ENCODE measurements at regions not wholly inside any gene's neighbourhood (a gene's known extent, or its start where the extent isn't known, plus 50 kb on each side); places are given as distances from the start of the nearest gene placed in this dataset.

DNA sequence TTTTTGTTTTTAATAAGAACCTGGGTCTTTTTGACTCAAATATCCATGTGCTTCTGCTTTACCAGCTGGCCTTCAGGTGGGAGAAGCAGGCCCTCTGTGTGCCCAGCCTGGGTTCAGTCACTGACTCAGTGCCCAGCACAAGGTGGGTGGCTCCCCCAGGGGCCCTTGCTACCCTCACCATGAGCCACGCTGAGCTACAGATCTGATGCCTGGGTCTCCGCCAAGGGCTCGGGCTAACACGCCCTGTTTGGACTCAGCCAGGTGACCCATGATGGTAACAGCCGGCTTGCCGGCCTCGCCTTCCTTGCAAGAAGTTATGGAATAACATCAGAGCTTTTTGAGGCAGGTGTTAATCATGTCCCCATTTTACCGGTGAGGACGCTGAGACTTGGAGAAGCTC is 109.5 kb upstream of the NLRP1 start:
- H3K4me3 ChIP-seq (ENCODE audit: low read length): no peak overlapping the region
- TF ChIP-seq, protein P1, sequence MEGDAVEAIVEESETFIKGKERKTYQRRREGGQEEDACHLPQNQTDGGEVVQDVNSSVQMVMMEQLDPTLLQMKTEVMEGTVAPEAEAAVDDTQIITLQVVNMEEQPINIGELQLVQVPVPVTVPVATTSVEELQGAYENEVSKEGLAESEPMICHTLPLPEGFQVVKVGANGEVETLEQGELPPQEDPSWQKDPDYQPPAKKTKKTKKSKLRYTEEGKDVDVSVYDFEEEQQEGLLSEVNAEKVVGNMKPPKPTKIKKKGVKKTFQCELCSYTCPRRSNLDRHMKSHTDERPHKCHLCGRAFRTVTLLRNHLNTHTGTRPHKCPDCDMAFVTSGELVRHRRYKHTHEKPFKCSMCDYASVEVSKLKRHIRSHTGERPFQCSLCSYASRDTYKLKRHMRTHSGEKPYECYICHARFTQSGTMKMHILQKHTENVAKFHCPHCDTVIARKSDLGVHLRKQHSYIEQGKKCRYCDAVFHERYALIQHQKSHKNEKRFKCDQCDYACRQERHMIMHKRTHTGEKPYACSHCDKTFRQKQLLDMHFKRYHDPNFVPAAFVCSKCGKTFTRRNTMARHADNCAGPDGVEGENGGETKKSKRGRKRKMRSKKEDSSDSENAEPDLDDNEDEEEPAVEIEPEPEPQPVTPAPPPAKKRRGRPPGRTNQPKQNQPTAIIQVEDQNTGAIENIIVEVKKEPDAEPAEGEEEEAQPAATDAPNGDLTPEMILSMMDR (conservative IDR thresholded peaks at IDR 0.05; ENCODE audit: low read depth, low read length): no peak
- no peak for DNase-seq (ENCODE audit: low read depth)

DNA sequence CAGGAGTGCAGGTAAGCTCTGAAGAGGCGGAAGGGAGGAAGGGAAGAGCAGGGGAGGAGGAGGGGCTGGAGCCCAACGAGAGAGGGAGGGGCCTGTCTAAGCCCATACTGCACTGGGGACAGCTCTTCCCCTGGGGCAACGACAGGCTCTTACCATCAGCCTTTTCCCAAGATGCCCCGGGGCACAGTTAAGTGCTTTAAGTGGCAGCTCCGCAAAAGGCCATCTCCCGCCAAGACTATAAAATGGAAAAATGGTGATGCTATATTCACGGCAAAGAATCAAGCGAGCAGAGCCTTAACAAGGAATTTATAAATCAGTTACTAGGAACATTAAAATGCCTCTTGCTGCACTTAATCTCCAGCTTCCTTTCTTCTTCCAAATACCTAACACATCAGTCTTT is 110.2 kb upstream of the NLRP1 start:
- no peak for DNase-seq (ENCODE audit: low read depth)
- H3K4me3 ChIP-seq (ENCODE audit: low read length): no peak overlapping the region
- TF ChIP-seq, protein P1 (conservative IDR thresholded peaks at IDR 0.05; ENCODE audit: low read depth, low read length): no peak

DNA sequence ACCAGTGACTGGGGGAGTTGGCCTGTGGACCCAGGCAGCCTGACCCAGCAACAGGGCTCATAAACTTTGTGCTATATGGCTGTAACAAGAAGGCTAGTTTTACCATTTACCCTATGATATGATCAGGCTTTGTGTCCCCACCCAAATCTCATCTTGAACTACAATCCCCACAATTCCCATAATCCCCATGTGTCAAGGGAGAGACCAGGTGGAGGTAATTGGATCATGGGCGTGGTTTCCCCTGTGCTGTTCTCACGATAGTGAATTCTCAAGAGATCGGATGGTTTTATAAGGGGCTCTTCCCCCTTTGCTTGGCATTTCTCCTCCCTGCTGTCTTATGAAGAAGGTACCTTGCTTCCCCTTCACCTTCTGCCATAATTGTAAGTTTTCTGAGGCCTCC is 111.2 kb upstream of the NLRP1 start:
- no peak for DNase-seq (ENCODE audit: low read depth)
- no peak overlapping the region for H3K4me3 ChIP-seq (ENCODE audit: low read length)
- TF ChIP-seq, protein P1 (conservative IDR thresholded peaks at IDR 0.05; ENCODE audit: low read depth, low read length): no peak

DNA sequence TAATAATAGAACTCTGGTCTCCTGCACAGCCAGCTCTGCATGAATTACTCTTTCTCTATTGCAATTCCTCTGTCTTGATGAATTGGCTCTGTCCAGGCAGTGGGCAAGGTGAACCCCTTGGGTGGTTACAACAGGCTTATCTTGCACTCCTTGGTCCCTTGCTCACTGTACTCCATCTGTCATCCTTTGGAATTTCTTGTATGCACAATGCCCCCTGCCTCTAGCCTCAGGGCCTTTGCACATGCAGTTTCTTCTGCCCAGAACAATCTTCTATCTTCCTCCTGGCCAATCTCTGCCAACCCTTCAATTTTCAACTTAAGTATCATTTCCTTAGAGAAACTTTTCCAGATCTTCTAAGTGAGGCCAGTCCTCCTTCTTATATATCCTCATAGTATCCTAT is 114.7 kb upstream of the NLRP1 start:
- TF ChIP-seq, protein P1 (conservative IDR thresholded peaks at IDR 0.05; ENCODE audit: low read depth, low read length): no peak
- no peak for DNase-seq (ENCODE audit: low read depth)
- no peak overlapping the region for H3K4me3 ChIP-seq (ENCODE audit: low read length)

DNA sequence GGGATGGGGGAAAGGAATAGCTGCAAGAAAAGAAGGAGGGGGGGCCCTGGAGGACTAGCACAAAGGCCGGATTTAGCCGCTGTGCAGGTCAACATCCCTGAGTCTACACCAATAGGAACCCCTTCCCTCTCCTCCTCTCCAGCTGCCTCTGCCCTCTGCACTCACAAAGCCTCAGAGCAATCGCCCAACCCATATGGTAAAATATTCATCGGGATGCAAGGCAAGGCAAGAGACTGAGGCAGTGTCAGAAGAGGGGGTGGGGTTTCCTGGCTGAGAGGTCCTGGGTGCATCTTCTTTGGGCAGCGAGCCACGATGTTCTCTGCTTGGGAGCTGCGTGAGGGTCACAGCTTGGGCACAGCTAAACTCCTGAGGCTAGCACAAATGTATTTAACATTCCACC is 115.5 kb upstream of the NLRP1 start:
- no peak overlapping the region for H3K4me3 ChIP-seq (ENCODE audit: low read length)
- TF ChIP-seq, protein P1 (conservative IDR thresholded peaks at IDR 0.05; ENCODE audit: low read depth, low read length): no peak
- DNase-seq (ENCODE audit: low read depth): no peak

DNA sequence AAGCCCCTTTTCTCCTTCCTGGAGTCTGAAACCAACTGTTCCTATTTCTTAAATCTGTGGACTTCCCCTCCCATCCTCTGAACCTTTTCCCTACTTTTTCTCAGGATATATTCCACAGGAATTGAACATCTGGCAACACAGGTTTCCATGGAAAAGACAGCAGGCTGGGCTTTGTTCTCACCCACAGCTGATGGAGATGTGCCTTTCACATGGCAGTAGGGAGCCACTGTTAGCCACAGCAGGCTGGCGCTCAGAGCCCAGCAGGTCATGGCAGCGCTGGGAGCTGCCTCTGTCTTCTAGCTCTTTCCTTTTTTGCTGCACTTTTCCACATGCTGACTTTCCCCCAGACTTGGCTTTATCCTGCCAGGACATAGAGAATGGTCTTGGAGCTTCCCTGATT is 116.4 kb upstream of the NLRP1 start:
- TF ChIP-seq, protein P1 (conservative IDR thresholded peaks at IDR 0.05; ENCODE audit: low read depth, low read length): no peak
- no peak for DNase-seq (ENCODE audit: low read depth)
- no peak overlapping the region for H3K4me3 ChIP-seq (ENCODE audit: low read length)

DNA sequence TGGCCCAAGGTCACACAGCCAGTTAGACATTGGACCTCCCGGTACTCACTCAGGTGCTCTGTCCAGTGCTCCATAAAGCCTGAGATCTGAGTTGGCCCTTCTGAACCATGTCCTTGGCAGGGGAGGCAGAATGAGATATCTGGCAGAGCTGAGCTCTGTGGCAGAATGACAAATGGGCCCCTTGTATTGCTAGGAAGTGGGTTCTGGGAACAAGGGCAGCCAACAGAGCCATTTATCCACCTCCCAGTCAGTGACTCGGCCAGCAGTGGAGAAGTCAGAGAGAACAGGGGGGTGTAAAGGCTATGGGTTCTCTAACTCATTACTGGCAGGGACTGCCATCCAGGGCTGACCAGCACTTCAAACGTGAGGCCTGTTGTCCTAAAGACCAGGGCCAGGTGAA is 117.1 kb upstream of the NLRP1 start:
- H3K4me3 ChIP-seq (ENCODE audit: low read length): no peak overlapping the region
- TF ChIP-seq, protein P1 (conservative IDR thresholded peaks at IDR 0.05; ENCODE audit: low read depth, low read length): no peak
- no peak for DNase-seq (ENCODE audit: low read depth)

Data from retinal pigment epithelial cell (primary cell).